GM18507 (cell line): ENCODE measurements at regions not wholly inside any gene's neighbourhood (a gene's known extent, or its start where the extent isn't known, plus 50 kb on each side); places are given as distances from the start of the nearest gene placed in this dataset.

Experiments used
- DNase-seq: peaks from one replicate; pipeline ENCODE4 v3.0.0; 2011; ENCODE audit warnings: low read depth; ENCODE audit not compliant: insufficient read length; ENCODE audit errors: extremely low spot score
- FAIRE-seq: peaks from 2 replicates; lab custom pipeline; 2011; peaks lifted over from hg19 to GRCh38; lab: Jason Lieb, UNC

DNA sequence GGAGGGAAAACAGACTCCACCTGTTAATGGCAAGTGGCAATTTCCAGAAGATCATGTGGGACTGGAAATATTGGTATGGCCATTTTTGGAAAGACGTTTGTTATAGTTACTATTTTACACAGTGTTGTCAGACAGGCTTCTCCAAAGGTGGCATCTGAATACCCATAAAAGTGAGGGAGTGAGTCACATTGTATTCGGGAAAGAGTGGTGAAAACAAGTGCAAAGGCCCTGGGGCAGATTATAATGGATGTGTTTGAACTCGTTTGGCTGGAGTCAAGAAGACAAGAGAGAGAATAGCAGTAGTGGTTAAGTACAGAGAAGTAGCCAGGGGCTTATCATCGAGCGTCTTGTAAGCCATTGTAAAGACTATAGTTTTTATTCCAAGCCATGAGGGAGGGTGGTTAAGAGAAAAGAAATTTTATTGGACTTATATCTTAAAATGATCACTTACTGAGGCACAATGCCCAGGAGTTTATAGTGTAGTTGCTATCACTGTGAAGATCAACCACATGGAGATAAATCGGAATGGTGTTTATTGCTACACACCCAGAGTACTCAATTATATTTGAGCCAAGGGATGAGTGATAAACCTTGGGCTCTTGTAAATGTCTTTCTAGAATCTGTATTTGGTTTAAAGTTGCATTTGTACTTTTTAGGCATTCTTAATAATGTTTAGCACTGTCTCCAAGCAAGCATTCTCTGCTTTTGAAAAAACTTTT, 212.8 kb upstream of the KBTBD8 start:
- FAIRE-seq (no peak), DNase-seq (no peak)

DNA sequence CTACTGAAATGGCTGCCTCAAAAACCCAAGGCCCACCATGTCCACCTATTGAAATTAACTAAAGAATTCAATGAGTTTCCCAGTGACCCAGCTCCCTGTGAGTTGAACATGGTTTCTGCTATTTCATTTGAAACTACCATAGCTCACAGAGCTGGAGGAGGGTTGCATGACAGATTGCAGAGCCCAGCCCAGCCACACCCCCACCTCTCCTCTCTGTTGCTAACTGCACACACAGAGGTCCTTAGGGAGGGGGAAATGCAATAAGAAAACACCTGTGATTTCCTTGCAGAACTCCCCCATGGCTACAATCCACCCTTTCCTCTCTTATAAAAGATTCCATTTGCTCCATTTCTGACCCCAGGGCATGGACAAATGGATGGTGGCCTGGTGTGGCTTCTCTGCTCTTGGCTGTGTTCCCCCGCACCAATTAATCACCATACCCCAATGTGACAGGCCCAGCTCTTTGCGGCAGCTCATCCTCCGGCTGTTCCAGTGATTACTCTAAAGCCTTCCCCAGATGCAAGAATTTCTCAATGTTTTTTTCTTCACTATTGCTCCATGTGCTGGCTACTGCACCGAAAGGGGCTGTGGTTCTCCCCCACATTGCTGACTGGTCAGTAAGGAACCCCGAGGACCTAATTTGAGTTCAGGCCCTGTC, 208.4 kb upstream of the KBTBD8 start:
- DNase-seq, result no peak
- no peak for FAIRE-seq

DNA sequence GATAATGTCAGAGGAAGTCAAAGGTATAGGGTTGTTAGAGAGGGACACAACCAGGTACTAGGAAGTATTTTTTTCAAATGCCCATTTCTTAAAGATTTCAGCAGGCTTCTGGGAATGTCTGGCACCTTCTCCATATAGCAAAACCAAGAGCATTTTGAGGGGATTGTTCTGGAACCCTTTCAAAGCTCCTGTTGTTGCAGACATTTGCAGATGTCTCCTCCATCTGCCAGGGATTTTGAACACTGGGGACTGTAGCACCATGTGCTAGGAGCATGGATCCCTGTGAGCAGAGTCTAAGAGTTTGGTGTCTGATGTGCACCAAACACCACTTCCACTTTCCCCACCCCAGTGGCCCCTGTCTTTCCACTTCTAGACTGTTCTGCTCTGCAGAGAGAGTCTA, 206.0 kb upstream of the KBTBD8 start:
- no peak for FAIRE-seq
- no peak for DNase-seq

DNA sequence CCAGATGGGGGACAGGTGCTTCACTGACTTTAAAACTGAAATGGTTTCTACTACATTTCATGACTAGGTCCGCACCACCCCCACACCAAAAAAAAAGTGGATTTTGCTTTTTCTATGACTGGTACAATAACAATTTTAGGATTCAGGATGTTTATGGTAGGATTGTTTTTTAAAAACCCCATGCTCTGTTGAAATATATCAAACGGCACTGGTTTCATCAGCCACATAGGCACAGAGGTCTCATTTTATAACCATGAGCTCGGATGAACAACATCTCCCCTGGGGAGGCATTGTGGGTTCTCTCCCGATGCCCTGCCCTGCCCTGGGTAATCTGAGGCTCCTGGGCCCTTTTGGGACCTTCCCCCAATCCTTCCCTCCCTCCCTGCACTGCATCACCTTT, 202.7 kb upstream of the KBTBD8 start:
- no peak for DNase-seq

DNA sequence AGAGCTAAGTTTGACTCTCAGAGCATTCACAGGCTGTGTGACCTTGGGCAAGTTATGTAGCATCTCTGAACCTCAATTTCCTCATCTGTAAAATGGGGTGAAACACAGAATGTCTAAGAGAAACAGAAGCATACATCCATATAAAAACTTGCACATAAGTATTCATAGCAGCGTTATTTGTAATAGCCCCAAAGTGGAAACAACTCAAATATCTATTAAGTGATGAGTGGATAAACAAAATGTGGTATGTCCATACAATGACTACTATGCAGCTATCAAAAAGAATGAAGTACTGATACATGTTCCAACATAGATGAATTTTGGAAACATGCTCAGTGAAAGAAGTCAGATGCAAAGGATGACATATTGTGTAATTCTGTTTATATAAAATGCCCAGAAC, 201.8 kb upstream of the KBTBD8 start:
- FAIRE-seq (no peak), DNase-seq (no peak)

More for the DNA sequence above, 202.7 kb upstream of the KBTBD8 start:
- FAIRE-seq, result no peak

DNA sequence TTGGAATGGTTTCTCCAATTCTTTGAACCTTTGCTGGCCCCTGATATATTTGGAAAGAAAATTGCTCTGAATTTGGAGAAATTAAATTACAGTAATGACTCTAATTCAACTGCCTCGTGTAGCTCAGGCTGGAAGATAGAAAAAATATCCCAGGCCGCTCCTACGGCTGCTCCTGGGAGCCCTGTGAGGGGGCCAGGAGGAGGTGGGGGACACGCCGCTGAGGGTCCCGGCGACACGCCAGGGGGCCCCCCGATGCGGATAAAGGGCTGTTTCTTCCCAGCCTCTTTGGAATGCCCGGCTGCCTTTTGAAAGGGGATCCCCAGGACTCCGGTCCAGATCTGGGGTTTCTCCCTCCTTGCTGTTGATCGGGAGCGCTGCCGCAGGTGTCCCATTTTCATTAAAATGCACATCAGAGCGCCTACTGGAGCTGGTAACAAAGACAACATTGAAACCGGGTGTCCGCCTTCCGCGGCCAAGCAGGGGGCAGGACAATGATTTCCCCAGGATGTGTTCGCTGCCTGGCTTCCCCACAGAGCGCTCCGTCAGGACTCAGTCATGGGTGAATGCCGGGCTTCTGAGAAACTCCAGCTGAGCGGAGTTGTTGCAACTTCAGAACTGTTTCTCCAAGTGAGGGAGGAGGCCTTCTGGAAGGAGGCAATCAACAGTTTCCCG, 200.1 kb upstream of the KBTBD8 start:
- no peak for DNase-seq
- FAIRE-seq, result no peak

DNA sequence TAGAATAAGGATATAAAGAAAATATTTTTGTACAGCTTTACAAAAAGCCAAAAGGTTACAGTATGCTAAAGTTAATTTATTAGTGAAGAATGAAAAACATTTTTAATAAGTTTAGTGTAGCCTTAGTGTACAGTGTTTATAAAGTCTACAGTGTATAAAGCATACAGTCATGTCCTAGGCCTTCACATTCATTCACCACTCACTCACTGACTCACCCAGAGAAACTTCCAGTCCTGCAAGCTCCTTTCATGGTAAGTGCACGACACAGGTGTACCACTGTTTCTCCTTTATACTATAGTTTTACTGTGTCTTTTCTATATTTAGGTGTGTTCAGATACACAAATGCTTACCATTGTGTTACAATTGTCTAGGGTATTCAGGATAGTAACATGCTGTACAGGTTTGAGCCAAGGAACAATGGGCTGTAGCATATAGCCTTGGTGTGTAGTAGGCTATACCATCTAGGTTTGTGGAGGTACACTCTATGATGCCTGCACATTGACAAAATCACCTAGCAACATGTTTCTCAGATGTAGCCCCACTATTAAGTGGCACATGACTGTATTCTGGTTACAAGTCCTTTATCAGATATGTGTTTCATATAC, 197.1 kb upstream of the KBTBD8 start:
- no peak for FAIRE-seq
- DNase-seq, result no peak

DNA sequence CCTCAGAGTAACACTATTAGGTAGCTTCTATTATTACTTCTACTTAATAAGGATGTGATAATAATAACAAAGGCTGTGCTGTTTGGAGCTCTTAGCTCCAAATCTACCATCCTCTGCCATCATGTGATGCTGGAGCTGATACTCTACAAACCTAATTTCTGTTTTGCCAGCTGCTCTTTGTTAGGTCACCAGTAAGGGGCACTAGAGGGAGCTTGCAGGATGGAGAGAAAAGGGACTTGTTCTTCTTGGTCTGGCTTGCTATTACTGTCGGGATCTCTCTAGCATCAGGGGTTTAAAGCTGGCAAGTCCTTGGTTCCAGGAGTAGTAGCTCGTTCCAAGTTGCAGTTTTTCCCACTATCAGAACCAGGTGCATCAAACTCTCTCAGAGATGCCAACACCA, 194.9 kb upstream of the KBTBD8 start:
- FAIRE-seq (no peak), DNase-seq (no peak)

DNA sequence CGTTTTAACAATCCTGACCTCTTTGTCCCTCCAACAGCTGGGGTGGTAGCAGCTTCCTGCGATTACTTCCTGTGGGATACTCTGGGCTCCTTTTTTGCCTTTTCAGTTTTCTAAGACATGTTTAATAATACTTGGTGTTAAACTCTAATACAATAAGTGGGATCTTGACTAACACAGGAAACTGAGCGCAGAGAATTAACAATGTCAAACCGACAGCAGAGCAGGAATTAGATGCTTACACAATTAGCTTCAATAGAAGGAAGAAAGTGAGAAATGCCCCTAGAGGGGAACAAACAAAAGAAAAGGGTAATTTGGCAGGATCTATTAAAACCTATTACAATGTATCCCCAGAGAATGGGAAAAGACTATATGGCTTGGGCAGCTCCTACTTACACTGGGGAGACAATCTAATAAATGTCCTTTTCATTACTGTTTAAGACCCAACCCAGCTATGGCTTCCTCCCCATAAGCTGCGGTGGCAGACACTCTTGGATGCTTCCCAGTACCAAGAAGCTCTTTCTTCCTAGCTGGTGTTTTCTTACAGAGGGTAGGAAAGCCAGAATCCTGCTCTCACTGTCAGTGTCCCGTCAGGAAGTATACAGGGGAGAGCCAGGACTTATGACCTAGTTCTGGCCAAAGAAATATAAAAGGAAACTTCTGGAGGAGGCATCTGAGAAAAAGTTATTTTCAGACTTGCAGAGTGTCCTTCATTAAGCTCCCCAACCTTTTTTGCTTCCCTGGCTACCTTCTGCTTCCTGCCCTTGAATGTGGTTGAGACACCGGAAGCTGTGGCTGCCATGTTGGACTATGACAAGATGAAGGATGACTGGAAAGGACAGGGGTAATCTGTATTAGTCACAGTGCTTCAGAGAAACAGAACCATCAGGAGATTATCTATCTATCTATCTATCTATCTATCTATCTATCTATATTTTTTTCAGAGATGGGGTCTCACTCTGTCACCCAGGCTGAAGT, 194.1 kb upstream of the KBTBD8 start:
- no peak for DNase-seq
- FAIRE-seq, result no peak

DNA sequence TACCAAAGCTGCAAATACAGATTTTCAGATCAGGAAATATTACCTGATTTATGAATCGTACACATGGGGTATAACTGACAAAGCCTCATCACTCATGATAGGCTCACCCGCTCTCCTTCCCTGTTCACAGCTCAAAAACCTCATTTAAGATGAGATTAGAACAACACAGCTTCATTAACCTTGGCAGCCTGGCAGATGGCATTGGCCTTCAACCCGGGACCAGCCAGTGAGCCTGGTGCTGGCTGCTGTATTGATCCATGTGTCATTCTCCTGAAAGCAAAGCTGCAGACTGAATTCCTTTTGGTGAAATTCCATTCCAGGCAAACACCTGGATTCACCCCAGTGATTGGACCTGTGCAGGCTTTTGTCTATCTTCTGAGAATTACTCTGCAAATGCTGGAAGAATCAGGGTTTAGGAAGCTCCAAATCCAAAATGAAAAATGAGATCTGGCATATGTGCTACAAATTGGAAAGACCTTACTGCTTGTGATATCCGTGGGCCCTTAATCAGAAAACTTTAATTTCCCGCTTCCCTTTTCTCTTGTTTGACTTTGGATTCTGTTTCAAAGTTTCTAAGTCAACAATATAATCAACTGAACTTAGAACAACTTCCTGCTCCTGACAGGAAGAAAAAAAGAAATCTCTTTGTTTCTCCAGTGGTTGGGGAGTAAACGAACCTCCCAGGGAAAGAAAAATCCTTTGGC, 189.1 kb upstream of the KBTBD8 start:
- DNase-seq (no peak), FAIRE-seq (no peak)

DNA sequence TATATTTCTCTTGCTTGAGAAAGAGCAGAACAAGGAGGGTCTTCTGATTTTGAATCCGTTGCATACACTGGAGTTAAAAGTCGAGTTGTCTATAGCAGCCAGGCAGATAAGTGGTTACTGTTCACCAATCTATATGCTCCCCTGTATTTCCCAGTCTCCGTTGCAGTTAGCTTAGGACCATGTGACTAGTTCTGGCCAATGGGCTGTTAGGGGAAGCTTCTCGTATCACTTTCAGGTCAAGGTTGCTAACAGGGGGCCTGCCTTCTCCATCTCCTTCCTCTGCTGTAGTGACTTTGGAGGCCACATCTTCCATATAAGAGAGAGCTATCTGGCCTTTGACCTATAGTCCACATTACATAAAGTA, 188.5 kb upstream of the KBTBD8 start:
- FAIRE-seq (no peak), DNase-seq (no peak)

DNA sequence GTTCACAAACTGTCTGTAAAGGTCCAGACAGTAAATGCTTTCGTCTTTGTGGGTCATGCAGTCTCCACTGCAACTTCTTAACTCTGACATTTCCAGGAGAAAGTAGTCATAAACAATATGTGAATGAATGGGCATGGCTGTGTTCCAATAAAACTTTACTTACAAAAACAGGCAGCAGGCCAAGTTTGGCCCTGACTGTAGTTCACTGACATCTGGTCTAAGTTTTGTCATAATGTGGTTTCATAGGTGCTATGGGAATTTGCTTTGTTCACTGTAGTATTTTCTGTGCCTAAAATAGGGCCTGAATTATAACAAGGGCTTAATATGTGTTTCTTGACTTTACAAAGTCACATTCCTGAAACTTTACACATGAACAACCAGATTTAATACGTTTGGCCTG, 186.0 kb upstream of the KBTBD8 start:
- DNase-seq, result no peak
- no peak for FAIRE-seq

DNA sequence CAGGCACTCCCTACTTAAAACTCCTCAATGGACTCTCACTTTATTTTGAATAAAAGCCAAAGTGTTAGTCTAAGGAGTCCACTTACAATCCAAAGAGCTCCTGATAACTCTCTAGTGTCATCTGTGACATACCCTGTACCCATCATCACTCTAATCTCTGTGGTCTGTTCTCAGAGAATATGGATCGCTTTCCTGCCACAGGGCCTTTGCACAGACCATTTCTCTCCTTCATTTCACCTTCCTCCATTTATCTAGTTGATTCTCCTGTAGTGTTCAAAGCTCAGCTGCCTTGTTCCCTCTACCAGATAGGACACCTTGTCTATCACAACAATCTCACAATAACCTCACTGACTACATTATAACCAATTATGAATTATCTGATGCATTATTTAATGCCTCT, 185.4 kb upstream of the KBTBD8 start:
- DNase-seq, result no peak
- no peak for FAIRE-seq

DNA sequence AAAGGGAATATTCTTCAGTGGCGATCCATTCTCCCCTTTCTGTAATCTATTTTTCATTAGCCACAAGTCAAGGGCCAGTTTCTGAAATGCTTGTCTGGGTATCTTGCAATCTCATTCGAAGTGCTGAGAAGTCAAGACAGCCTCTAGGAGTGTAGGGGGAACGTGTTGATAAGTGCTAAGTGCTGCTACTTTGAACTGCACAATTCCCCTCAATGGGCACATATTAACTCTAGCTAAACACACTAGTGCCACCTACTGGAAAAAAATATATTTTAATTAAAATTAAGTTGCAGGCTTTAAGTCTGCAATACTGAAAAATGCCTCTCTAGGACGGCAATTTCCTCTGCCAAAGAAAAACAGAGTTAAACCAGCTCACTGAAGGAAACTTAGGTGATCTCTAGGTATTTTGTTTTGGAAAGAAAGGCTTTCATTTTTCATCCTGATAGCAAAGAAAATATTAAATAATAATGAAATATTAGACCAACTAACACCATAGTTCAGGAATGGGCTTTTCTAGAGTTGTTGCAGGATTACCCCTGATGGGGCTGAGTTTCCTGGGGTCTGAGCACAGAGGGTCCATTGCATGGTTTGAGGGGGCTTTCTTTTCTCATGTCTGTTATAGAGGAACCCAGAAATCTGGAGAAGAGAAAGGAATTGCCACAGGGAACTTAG, 181.9 kb upstream of the KBTBD8 start:
- FAIRE-seq (peak; percentile 58), DNase-seq (peak; percentile 2)

DNA sequence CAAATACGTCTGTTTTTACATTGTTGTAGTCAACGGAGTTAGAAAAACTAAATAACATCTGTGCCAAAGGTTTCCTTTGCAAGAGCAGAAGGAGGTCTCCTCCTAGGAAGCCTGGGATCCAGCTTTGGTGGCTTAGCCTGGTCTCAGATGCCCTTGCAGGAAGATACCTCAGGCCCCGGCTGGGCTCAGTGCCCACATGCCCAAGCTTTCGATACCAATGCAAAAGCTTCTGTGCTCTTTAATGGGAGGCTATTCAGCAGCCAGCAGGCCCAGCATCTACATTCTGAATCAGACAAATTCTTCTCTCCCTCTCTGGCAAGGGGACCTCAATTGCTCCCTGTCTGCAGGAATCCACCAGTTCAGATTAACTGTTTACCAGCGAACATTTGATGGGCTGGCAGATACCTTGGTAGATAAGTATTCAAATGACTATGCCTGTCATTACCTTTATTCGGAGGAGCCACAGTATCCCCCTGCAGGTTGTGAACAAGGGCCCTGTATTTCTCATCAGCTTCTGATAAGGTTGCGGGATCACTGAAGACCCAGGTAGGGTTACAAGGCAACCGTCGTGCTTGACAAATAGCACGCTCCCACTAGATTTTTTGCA, 180.1 kb upstream of the KBTBD8 start:
- DNase-seq (no peak), FAIRE-seq (no peak)

DNA sequence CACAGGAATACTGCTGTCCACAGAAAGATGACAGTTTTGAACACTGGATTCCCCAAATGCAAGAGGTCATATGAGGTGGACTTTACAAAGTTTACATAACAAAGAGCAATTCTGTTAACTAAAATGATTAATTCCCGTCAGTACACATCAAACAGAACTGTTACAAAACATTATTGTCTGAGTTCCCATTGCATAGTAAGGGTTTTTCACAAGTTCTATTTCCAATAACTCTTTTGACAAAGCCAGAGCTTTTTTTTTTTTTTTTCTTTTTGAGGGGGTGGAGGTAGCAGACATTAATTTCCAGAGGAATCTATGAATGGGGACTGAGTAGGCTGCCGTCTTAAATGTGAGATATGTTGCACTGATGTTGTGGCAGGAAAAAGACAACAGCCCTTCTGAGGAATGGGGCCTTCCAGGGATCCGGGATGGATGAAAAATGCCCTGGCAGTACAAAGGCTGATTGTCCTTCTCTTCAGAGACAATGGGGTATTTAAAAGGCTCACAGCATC, 178.1 kb upstream of the KBTBD8 start:
- FAIRE-seq (no peak), DNase-seq (no peak)

DNA sequence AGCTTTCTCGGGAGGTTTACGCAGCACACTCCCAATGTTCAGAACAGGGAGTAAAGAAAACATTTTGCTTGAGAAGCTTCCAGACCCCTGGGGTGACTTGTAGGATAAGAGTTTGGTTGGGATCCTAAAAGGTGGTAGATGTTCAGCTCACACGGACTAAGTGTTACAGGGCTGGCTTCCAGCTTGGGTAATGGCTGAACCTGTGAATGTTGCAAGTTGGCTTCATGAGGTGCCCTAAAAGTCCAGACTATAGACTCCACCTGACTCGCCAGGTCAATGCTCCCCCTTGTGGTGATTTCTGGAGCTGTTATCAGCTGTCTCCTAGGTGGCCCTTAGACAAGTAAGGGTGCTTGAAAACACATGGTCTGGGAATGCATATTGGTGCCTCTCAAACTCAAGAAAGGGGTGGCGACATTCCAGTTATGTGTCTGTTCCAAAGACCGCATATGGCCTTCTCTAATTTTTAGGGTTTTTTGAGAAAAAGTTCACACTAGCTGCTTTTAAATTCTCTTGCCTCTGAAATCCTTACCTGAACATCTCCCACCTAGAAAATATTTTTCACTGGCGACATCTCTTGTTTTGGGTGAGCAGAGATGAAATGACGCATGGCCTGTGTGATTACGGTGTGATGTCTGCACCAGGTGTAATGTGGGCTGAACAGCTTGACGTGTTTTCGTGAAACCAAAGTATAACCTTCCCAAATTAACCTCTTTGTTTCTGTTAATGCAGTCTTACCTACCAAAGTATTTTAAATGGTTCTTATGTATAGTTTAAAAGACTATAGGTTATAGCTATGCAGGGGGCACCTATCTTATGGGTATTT, 175.7 kb upstream of the KBTBD8 start:
- DNase-seq (peak; percentile 33), FAIRE-seq (peak; percentile 89)
